GM23338 (cell line): ENCODE measurements at regions not wholly inside any gene's neighbourhood (a gene's known extent, or its start where the extent isn't known, plus 50 kb on each side); places are given as distances from the start of the nearest gene placed in this dataset.

Experiments
- ATAC-seq: fragments of 200-7000 bp; cut with Tn5 transposase; 3 replicates; pipeline ENCODE4 v1.9.1; 2020
- DNase-seq: peaks from one replicate; pipeline ENCODE4 v3.0.0-alpha.2; 2015; ENCODE audit warnings: low spot score
- H2AFZ ChIP-seq: fragments of 200-600 bp; sonication (generic); 2 replicates; pipeline ENCODE4 v1.8.0; 2016; ENCODE audit warnings: antibody characterized with exemption, mild to moderate bottlenecking, moderate library complexity
- H3F3A ChIP-seq: fragments of 200-600 bp; sonication (generic); replicated peaks from 2 replicates; pipeline ENCODE4 v1.8.0; 2017; ENCODE audit warnings: antibody characterized with exemption, mixed run types, low read depth
- H3K27ac ChIP-seq: fragments of 200-600 bp; sonication (generic); 2 replicates; pipeline ENCODE4 v1.6.1; 2016; ENCODE audit warnings: low read depth
- H3K27me3 ChIP-seq: fragments of 200-600 bp; sonication (generic); 2 replicates; pipeline ENCODE4 v1.8.0; 2016; ENCODE audit warnings: mild to moderate bottlenecking, mixed run types, moderate library complexity; ENCODE audit not compliant: insufficient read depth
- H3K36me3 ChIP-seq: fragments of 200-600 bp; sonication (generic); 2 replicates; pipeline ENCODE4 v1.8.0; 2016; ENCODE audit warnings: mild to moderate bottlenecking; ENCODE audit not compliant: insufficient read depth
- H3K4me1 ChIP-seq: fragments of 200-600 bp; sonication (generic); 2 replicates; pipeline ENCODE4 v1.8.0; 2016; ENCODE audit warnings: mild to moderate bottlenecking, moderate library complexity; ENCODE audit not compliant: insufficient read depth
- H3K4me2 ChIP-seq: fragments of 200-600 bp; sonication (generic); 2 replicates; pipeline ENCODE4 v1.7.1; 2017; ENCODE audit warnings: mixed run types
- H3K4me3 ChIP-seq: fragments of 200-600 bp; sonication (generic); 2 replicates; pipeline ENCODE4 v1.6.1; 2016; ENCODE audit warnings: mixed run types
- H3K79me2 ChIP-seq: fragments of 200-600 bp; sonication (generic); replicated peaks from 2 replicates; pipeline ENCODE4 v1.8.0; 2017; ENCODE audit warnings: mild to moderate bottlenecking; ENCODE audit not compliant: insufficient read depth
- H3K9me2 ChIP-seq: fragments of 200-600 bp; sonication (generic); 2 replicates; pipeline ENCODE4 v1.8.0; 2017; ENCODE audit not compliant: insufficient read depth
- H4K20me1 ChIP-seq: fragments of 200-600 bp; sonication (generic); replicated peaks from 2 replicates; pipeline ENCODE4 v1.8.0; 2017; ENCODE audit warnings: mild to moderate bottlenecking; ENCODE audit not compliant: insufficient read depth
- H3K27ac Mint-ChIP-seq: 2 replicates; pipeline ENCODE4 v1.8.0; 2020; ENCODE audit warnings: inconsistent platforms, mild to moderate bottlenecking, moderate library complexity, mixed read lengths
- H3K27me3 Mint-ChIP-seq: 3 replicates; pipeline ENCODE4 v1.8.0; 2022; ENCODE audit warnings: low read depth, mild to moderate bottlenecking, moderate library complexity, mixed read lengths, inconsistent platforms; ENCODE audit not compliant: insufficient read depth, poor library complexity
- H3K36me3 Mint-ChIP-seq: 3 replicates; pipeline ENCODE4 v1.8.0; 2021; ENCODE audit warnings: low read depth, mild to moderate bottlenecking, inconsistent platforms, moderate library complexity, mixed read lengths
- H3K4me1 Mint-ChIP-seq: 3 replicates; pipeline ENCODE4 v1.8.0; 2020; ENCODE audit warnings: mild to moderate bottlenecking, inconsistent platforms, mixed read lengths
- H3K4me3 Mint-ChIP-seq: 3 replicates; pipeline ENCODE4 v1.8.0; 2021; ENCODE audit warnings: moderate library complexity, mild to moderate bottlenecking, inconsistent platforms, mixed read lengths
- H3K9me3 Mint-ChIP-seq: 3 replicates; pipeline ENCODE4 v1.8.0; 2020; ENCODE audit warnings: moderate library complexity, mild to moderate bottlenecking, inconsistent platforms, mixed read lengths
- CREB1 ChIP-seq: fragments of 250-450 bp; sonication (Bioruptor Pico); IDR thresholded peaks from 2 replicates; pipeline ENCODE4 v1.5.0; 2020; ENCODE audit warnings: low read depth, mild to moderate bottlenecking, moderate library complexity
- EZH2phosphoT487 ChIP-seq: fragments of 200-600 bp; sonication (generic); IDR thresholded peaks from one replicate; pipeline ENCODE4 v1.8.1; 2018; ENCODE audit warnings: antibody characterized with exemption; ENCODE audit not compliant: unreplicated experiment
- JUNB ChIP-seq: IDR thresholded peaks from one replicate; pipeline ENCODE4 v1.6.1; 2016; ENCODE audit warnings: antibody characterized with exemption; ENCODE audit not compliant: unreplicated experiment
- STAT1 ChIP-seq: IDR thresholded peaks from one replicate; pipeline ENCODE4 v1.6.1; 2016; ENCODE audit warnings: antibody characterized with exemption; ENCODE audit not compliant: unreplicated experiment
- ZNF114 ChIP-seq: fragments of 250-450 bp; sonication (Bioruptor Pico); IDR thresholded peaks from 2 replicates; pipeline ENCODE4 v1.5.0; 2020; ENCODE audit warnings: mild to moderate bottlenecking, moderate library complexity
- ZNF331 ChIP-seq: fragments of 250-450 bp; sonication (Bioruptor Pico); IDR thresholded peaks from 2 replicates; pipeline ENCODE4 v1.5.0; 2020; ENCODE audit warnings: low read depth, mild to moderate bottlenecking, moderate library complexity
- ZNF462 ChIP-seq: fragments of 250-450 bp; sonication (Bioruptor Pico); IDR thresholded peaks from 2 replicates; pipeline ENCODE4 v1.5.0; 2020; ENCODE audit warnings: mild to moderate bottlenecking, moderate library complexity

GRCh38 chr2:194260185-194260584 lies 1396.8 kb upstream of the SLC39A10 start:
- Mint-ChIP-seq H3K9me3 (no peaks in the 10 kb centered on the region; the same call in 2 of the 3 replicates), H3K27ac (no peak overlapping the region), H3K4me1 (peaks cover 7% of the 10 kb centered on the region; the same call in 1 of the 3 replicates), H3K36me3 (no peaks in the 10 kb centered on the region), H3K4me3 (no peak overlapping the region), H3K27me3 (peaks cover 2% of the 10 kb centered on the region)
- H3F3A ChIP-seq = no peaks in the 10 kb centered on the region
- DNase-seq (peak; percentile 34), ATAC-seq (peak; percentile 53)
- H3K9me2 ChIP-seq = no peaks in the 10 kb centered on the region
- H3K4me1 ChIP-seq = no peaks in the 10 kb centered on the region; the same call in 1 of the 2 replicates
- H2AFZ ChIP-seq = peak overlapping the region; percentile 11; the same call in 1 of the 2 replicates
- H4K20me1 ChIP-seq = no peaks in the 10 kb centered on the region
- TF ChIP-seq EZH2phosphoT487 (no peak), CREB1 (CRISPR knock-in tag) (no peak), JUNB (no peak), ZNF114 (CRISPR knock-in tag) (no peak), ZNF462 (CRISPR knock-in tag) (0 out of 2 replicates have a peak, but pooled peaks have one; percentile 42)
- H3K27ac ChIP-seq = no peak overlapping the region
- no peaks in the 10 kb centered on the region for H3K36me3 ChIP-seq
- no peak overlapping the region for H3K4me2 ChIP-seq
- H3K79me2 ChIP-seq = no peaks in the 10 kb centered on the region
- H3K27me3 ChIP-seq = no peaks in the 10 kb centered on the region
- no peak overlapping the region for H3K4me3 ChIP-seq

DNA sequence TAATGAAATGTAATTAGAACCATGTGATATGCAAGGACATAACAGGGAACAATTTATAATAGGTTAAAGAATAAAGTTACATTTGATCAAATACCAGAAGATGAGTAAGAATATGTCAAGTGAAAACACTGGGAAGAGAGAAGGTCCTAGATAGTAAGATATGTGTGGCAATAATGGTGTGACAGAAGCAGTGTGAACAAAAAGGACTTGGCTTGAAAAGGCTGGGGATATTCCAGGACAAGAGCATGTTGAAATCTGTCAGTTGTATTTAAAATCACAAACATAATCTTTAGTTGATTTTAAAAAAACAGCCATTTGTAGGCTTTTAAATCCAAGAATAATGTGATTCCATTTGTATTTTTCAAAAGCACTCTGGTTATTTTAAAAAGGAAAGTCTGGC lies 1399.9 kb upstream of the SLC39A10 start:
- peaks cover 14% of the 10 kb centered on the region for H3K4me1 Mint-ChIP-seq
- no peaks in the 10 kb centered on the region for H4K20me1 ChIP-seq

More for the DNA sequence above, 1399.9 kb upstream of the SLC39A10 start:
- Histone ChIP-seq H3K79me2 (no peaks in the 10 kb centered on the region), H3K4me1 (peaks cover 8% of the 10 kb centered on the region), H3K9me2 (no peaks in the 10 kb centered on the region), H3K4me3 (no peak overlapping the region), H3K36me3 (no peaks in the 10 kb centered on the region), H3K27me3 (no peaks in the 10 kb centered on the region), H3K27ac (no peak overlapping the region), H3K4me2 (no peak overlapping the region), H2AFZ (no peak overlapping the region), H3F3A (no peaks in the 10 kb centered on the region)
- DNase-seq = no peak
- ATAC-seq = no peak
- H3K9me3 Mint-ChIP-seq = peaks cover 12% of the 10 kb centered on the region
- no peak for TF ChIP-seq STAT1
- no peak for TF ChIP-seq ZNF331 (CRISPR knock-in tag)
- TF ChIP-seq CREB1 (CRISPR knock-in tag) = no peak
- H3K36me3 Mint-ChIP-seq = peaks cover 4% of the 10 kb centered on the region; the same call in 1 of the 3 replicates
- H3K4me3 Mint-ChIP-seq = no peak overlapping the region
- no peak overlapping the region for H3K27ac Mint-ChIP-seq
- peaks cover 2% of the 10 kb centered on the region for H3K27me3 Mint-ChIP-seq
